Transverse colon (tissue), 3 donors: ENCODE measurements at regions not wholly inside any gene's neighbourhood (a gene's known extent, or its start where the extent isn't known, plus 50 kb on each side); places are given as distances from the start of the nearest gene placed in this dataset.

Experiments used
- CTCF ChIP-seq, 5 experiments: fragments of 200-600 bp in 3 of 5; fragments of 450-650 bp in 2 of 5; sonication (generic) in 3 of 5; IDR thresholded peaks; 1 replicate in 2 of 5; 2 replicates in 3 of 5; pipeline ENCODE4 v1.5.1; 2016 to 2017; ENCODE audit warnings: antibody characterized with exemption in 5 of 5, inconsistent platforms in 3 of 5, mild to moderate bottlenecking in 2 of 5, moderate library complexity in 1 of 5
- EP300 ChIP-seq: sonication (generic); formaldehyde crosslinking; IDR thresholded peaks from one replicate; pipeline ENCODE4 v1.6.1; 2017; ENCODE audit warnings: antibody characterized with exemption, low read depth

GRCh38 chrX:69085826-69086225, 79.4 kb downstream of the PJA1 start:
- TF ChIP-seq CTCF (IDR thresholded peaks at IDR 0.05): no peak
- no peak for TF ChIP-seq EP300
